ENCODE measurements at regions not wholly inside any gene's neighbourhood (a gene's known extent, or its start where the extent isn't known, plus 50 kb on each side); places are given as distances from the start of the nearest gene placed in this dataset.

- no peak for TF ChIP-seq KLF17 (tag by site-specific recombination; IDR thresholded peaks at IDR 0.05)
Measured at GRCh38 chr7:52700349-52700748, 335.1 kb upstream of the POM121L12 start (continued).

- no peak overlapping the region for H3K27ac ChIP-seq (ENCODE audit: extremely low read depth, low read depth, low read length)
- POLR2A ChIA-PET, result no interaction called here
- TF ChIP-seq ZFP37 (tag by site-specific recombination; IDR thresholded peaks at IDR 0.05) (no peak), ZNF704 (tag by site-specific recombination; IDR thresholded peaks at IDR 0.05) (no peak), ZBTB17 (tag by site-specific recombination; IDR thresholded peaks at IDR 0.05) (no peak), ZNF24 (tag by site-specific recombination; IDR thresholded peaks at IDR 0.05) (no peak), ZNF311 (tag by site-specific recombination; IDR thresholded peaks at IDR 0.05; ENCODE audit: borderline replicate concordance) (no peak), KLF16 (tag by site-specific recombination; IDR thresholded peaks at IDR 0.05) (no peak), ZNF747 (tag by site-specific recombination; IDR thresholded peaks at IDR 0.05) (no peak), ZNF433 (tag by site-specific recombination; IDR thresholded peaks at IDR 0.05; ENCODE audit: low read depth) (no peak), MEIS1 (CRISPR knock-in tag; IDR thresholded peaks at IDR 0.05; ENCODE audit: borderline replicate concordance) (no peak), KLF7 (tag by site-specific recombination; IDR thresholded peaks at IDR 0.05; ENCODE audit: borderline replicate concordance) (no peak)
Measured at GRCh38 chr7:52695973-52696595, 339.3 kb upstream of the POM121L12 start.

GRCh38 chr7:52691257-52691656 lies 344.2 kb upstream of the POM121L12 start:
- H3K27ac ChIP-seq (ENCODE audit: extremely low read depth, low read depth, low read length), result no peak overlapping the region
- H3K36me3 ChIP-seq (ENCODE audit: control insufficient read depth in 2 of 2, insufficient read depth in 1 of 2, low read length in 2 of 2), result no peaks in the 10 kb centered on the region
- H3K4me1 ChIP-seq (ENCODE audit: control insufficient read depth, insufficient read depth, low read length), result no peaks in the 10 kb centered on the region
- H3K4me3 ChIP-seq (ENCODE audit: low read depth, low read length), result no peak overlapping the region
- no peaks in the 10 kb centered on the region for H3K9me3 ChIP-seq (ENCODE audit: control insufficient read depth, insufficient read depth, low read depth, low read length)
- POLR2A ChIA-PET, result no interaction called here
- CTCF ChIA-PET, result no interaction called here
- TF ChIP-seq ZNF837 (tag by site-specific recombination; IDR thresholded peaks at IDR 0.05), result no peak
- no peak for TF ChIP-seq HIC1 (tag by site-specific recombination; IDR thresholded peaks at IDR 0.05)
- no peak for TF ChIP-seq ZNF776 (tag by site-specific recombination; IDR thresholded peaks at IDR 0.05; ENCODE audit: borderline replicate concordance)
- TF ChIP-seq ZNF292 (tag by site-specific recombination; IDR thresholded peaks at IDR 0.05; ENCODE audit: borderline replicate concordance, low read depth), result no peak
- no peak for TF ChIP-seq ATF2 (tag by site-specific recombination; IDR thresholded peaks at IDR 0.05; ENCODE audit: low read depth)
- TF ChIP-seq ZFHX2 (tag by site-specific recombination; conservative IDR thresholded peaks at IDR 0.05), result no peak
- TF ChIP-seq TSHZ1 (tag by site-specific recombination; IDR thresholded peaks at IDR 0.05; ENCODE audit: borderline replicate concordance), result no peak
- TF ChIP-seq ZNF404 (tag by site-specific recombination; IDR thresholded peaks at IDR 0.05), result no peak
- TF ChIP-seq ZNF48 (tag by site-specific recombination; IDR thresholded peaks at IDR 0.05), result no peak
- no peak for TF ChIP-seq ZNF645 (tag by site-specific recombination; IDR thresholded peaks at IDR 0.05)
- no peak for TF ChIP-seq ZNF335 (tag by site-specific recombination; conservative IDR thresholded peaks at IDR 0.05)
- no peak for TF ChIP-seq HOXD13 (CRISPR knock-in tag; IDR thresholded peaks at IDR 0.05; ENCODE audit: borderline replicate concordance)
- no peak for TF ChIP-seq SETDB1 (IDR thresholded peaks at IDR 0.05; ENCODE audit: insufficient read length, low read length)

More at GRCh38 chr7:52695973-52696595, 339.3 kb upstream of the POM121L12 start:
- no peaks in the 10 kb centered on the region for H3K36me3 ChIP-seq (ENCODE audit: control insufficient read depth in 2 of 2, insufficient read depth in 1 of 2, low read length in 2 of 2)
- H3K9me3 ChIP-seq (ENCODE audit: control insufficient read depth, insufficient read depth, low read depth, low read length), result no peaks in the 10 kb centered on the region
- CTCF ChIA-PET, result no interaction called here
- no peak overlapping the region for H3K4me3 ChIP-seq (ENCODE audit: low read depth, low read length)
- no peaks in the 10 kb centered on the region for H3K4me1 ChIP-seq (ENCODE audit: control insufficient read depth, insufficient read depth, low read length)

Measured in HEK293 (cell line).